Memory B cell (primary cell): ENCODE measurements at regions not wholly inside any gene's neighbourhood (a gene's known extent, or its start where the extent isn't known, plus 50 kb on each side); places are given as distances from the start of the nearest gene placed in this dataset.
"Not testable (repeated sequence)": the region's sequence is repeated elsewhere in the genome, so short reads cannot be mapped to it uniquely, and the experiment has no call there.

Experiments used
- ATAC-seq: fragments of 150-1000 bp; cut with Tn5 transposase; 2 replicates; pipeline ENCODE4 v1.10.0; 2021; ENCODE audit warnings: low read depth, mild to moderate bottlenecking, moderate library complexity
- DNase-seq, 2 donors: peaks; one replicate each; pipeline ENCODE4 v3.0.0; 2022; ENCODE audit warnings: low spot score in 2 of 2
- H3K27ac Mint-ChIP-seq: one replicate; pipeline ENCODE4 v1.8.0; 2022; ENCODE audit warnings: mild to moderate bottlenecking, moderate library complexity, mixed read lengths
- H3K27me3 Mint-ChIP-seq: one replicate; pipeline ENCODE4 v1.8.0; 2022; ENCODE audit warnings: mixed read lengths
- H3K36me3 Mint-ChIP-seq: one replicate; pipeline ENCODE4 v1.8.0; 2022; ENCODE audit warnings: mild to moderate bottlenecking, mixed read lengths
- H3K4me1 Mint-ChIP-seq: one replicate; pipeline ENCODE4 v1.8.0; 2022; ENCODE audit warnings: mixed read lengths
- H3K4me3 Mint-ChIP-seq: one replicate; pipeline ENCODE4 v1.8.0; 2022; ENCODE audit warnings: mild to moderate bottlenecking, moderate library complexity, mixed read lengths
- H3K9me3 Mint-ChIP-seq: one replicate; pipeline ENCODE4 v1.8.0; 2022; ENCODE audit warnings: mixed read lengths

- H3K36me3 Mint-ChIP-seq = no peaks in the 10 kb centered on the region
These were observed 117.6 kb downstream of the SEM1 start for GRCh38 chr7:96591900-96592676.

GRCh38 chr7:96591159-96591899 lies 118.3 kb downstream of the SEM1 start:
- Mint-ChIP-seq H3K27ac (no peak overlapping the region), H3K9me3 (peaks cover 1% of the 10 kb centered on the region), H3K4me3 (no peak overlapping the region), H3K4me1 (no peaks in the 10 kb centered on the region), H3K27me3 (peaks cover 5% of the 10 kb centered on the region), H3K36me3 (no peaks in the 10 kb centered on the region)
- DNase-seq (no peak), ATAC-seq (no peak)

More at GRCh38 chr7:96591900-96592676, 117.6 kb downstream of the SEM1 start:
- Mint-ChIP-seq H3K27me3 (peaks cover 7% of the 10 kb centered on the region), H3K4me1 (no peaks in the 10 kb centered on the region), H3K4me3 (no peak overlapping the region), H3K27ac (no peak overlapping the region), H3K9me3 (no peaks in the 10 kb centered on the region)
- no peak for ATAC-seq
- no peak for DNase-seq

GRCh38 chr7:96589038-96589437 lies 120.6 kb downstream of the SEM1 start:
- no peaks in the 10 kb centered on the region for H3K36me3 Mint-ChIP-seq
- H3K4me1 Mint-ChIP-seq = no peaks in the 10 kb centered on the region
- peaks cover 2% of the 10 kb centered on the region for H3K9me3 Mint-ChIP-seq
- ATAC-seq = no peak
- DNase-seq = no peak
- H3K4me3 Mint-ChIP-seq = no peak overlapping the region
- H3K27me3 Mint-ChIP-seq = peaks cover 5% of the 10 kb centered on the region
- no peak overlapping the region for H3K27ac Mint-ChIP-seq

GRCh38 chr7:96579119-96579518 lies 130.5 kb downstream of the SEM1 start:
- DNase-seq (no peak), ATAC-seq (no peak)
- Mint-ChIP-seq H3K9me3 (peaks cover 2% of the 10 kb centered on the region), H3K4me1 (no peaks in the 10 kb centered on the region), H3K36me3 (no peaks in the 10 kb centered on the region), H3K27ac (no peak overlapping the region), H3K4me3 (no peak overlapping the region), H3K27me3 (peaks cover 2% of the 10 kb centered on the region)

- no peak for DNase-seq
- Mint-ChIP-seq H3K27me3 (peaks cover 2% of the 10 kb centered on the region), H3K4me1 (no peaks in the 10 kb centered on the region), H3K36me3 (no peaks in the 10 kb centered on the region), H3K9me3 (peaks cover 2% of the 10 kb centered on the region), H3K4me3 (no peak overlapping the region), H3K27ac (no peak overlapping the region)
- ATAC-seq = no peak
These were observed 131.0 kb downstream of the SEM1 start for GRCh38 chr7:96578606-96579005.

- H3K36me3 Mint-ChIP-seq = no peaks in the 10 kb centered on the region
- DNase-seq (no peak), ATAC-seq (no peak)
- H3K27ac Mint-ChIP-seq = no peak overlapping the region
- H3K4me3 Mint-ChIP-seq = no peak overlapping the region
- no peaks in the 10 kb centered on the region for H3K4me1 Mint-ChIP-seq
- H3K27me3 Mint-ChIP-seq = peaks cover under 1% of the 10 kb centered on the region
- H3K9me3 Mint-ChIP-seq = peaks cover 3% of the 10 kb centered on the region
These were observed 146.2 kb downstream of the SEM1 start for GRCh38 chr7:96563409-96563808.

GRCh38 chr7:96562966-96563365 lies 146.7 kb downstream of the SEM1 start:
- H3K36me3 Mint-ChIP-seq = no peaks in the 10 kb centered on the region
- ATAC-seq (no peak), DNase-seq (no peak)
- no peak overlapping the region for H3K4me3 Mint-ChIP-seq
- peaks cover 3% of the 10 kb centered on the region for H3K27me3 Mint-ChIP-seq
- H3K9me3 Mint-ChIP-seq = peaks cover 6% of the 10 kb centered on the region
- H3K27ac Mint-ChIP-seq = no peak overlapping the region
- H3K4me1 Mint-ChIP-seq = no peaks in the 10 kb centered on the region

GRCh38 chr7:96562458-96562857 lies 147.2 kb downstream of the SEM1 start:
- no peaks in the 10 kb centered on the region for H3K36me3 Mint-ChIP-seq
- H3K27ac Mint-ChIP-seq = no peak overlapping the region
- H3K4me1 Mint-ChIP-seq = no peaks in the 10 kb centered on the region
- DNase-seq (no peak), ATAC-seq (no peak)
- H3K9me3 Mint-ChIP-seq = peaks cover 6% of the 10 kb centered on the region
- no peak overlapping the region for H3K4me3 Mint-ChIP-seq
- peaks cover 3% of the 10 kb centered on the region for H3K27me3 Mint-ChIP-seq

GRCh38 chr7:96561892-96562291 lies 147.8 kb downstream of the SEM1 start:
- H3K4me3 Mint-ChIP-seq = no peak overlapping the region
- no peak overlapping the region for H3K27ac Mint-ChIP-seq
- no peaks in the 10 kb centered on the region for H3K36me3 Mint-ChIP-seq
- ATAC-seq (no peak), DNase-seq (no peak)
- peaks cover 3% of the 10 kb centered on the region for H3K27me3 Mint-ChIP-seq
- H3K4me1 Mint-ChIP-seq = no peaks in the 10 kb centered on the region
- H3K9me3 Mint-ChIP-seq = peaks cover 6% of the 10 kb centered on the region

GRCh38 chr7:96558530-96558929 lies 151.1 kb downstream of the SEM1 start:
- peaks cover 6% of the 10 kb centered on the region for H3K9me3 Mint-ChIP-seq
- no peak for ATAC-seq

GRCh38 chr7:96558093-96558492 lies 151.6 kb downstream of the SEM1 start:
- no peak for ATAC-seq
- no peaks in the 10 kb centered on the region for H3K36me3 Mint-ChIP-seq
- H3K9me3 Mint-ChIP-seq = peaks cover 6% of the 10 kb centered on the region
- no peaks in the 10 kb centered on the region for H3K4me1 Mint-ChIP-seq
- H3K27me3 Mint-ChIP-seq = peaks cover 3% of the 10 kb centered on the region
- no peak for DNase-seq
- H3K27ac Mint-ChIP-seq = no peak overlapping the region
- H3K4me3 Mint-ChIP-seq = no peak overlapping the region

More at GRCh38 chr7:96558530-96558929, 151.1 kb downstream of the SEM1 start:
- Mint-ChIP-seq H3K36me3 (no peaks in the 10 kb centered on the region), H3K27me3 (peaks cover 3% of the 10 kb centered on the region), H3K27ac (no peak overlapping the region), H3K4me1 (no peaks in the 10 kb centered on the region), H3K4me3 (no peak overlapping the region)
- DNase-seq = no peak

- not testable (repeated sequence) for ATAC-seq, H3K9me3 Mint-ChIP-seq, H3K27ac Mint-ChIP-seq, H3K36me3 Mint-ChIP-seq, H3K4me1 Mint-ChIP-seq, DNase-seq, H3K27me3 Mint-ChIP-seq, H3K4me3 Mint-ChIP-seq
These were observed 152.0 kb downstream of the SEM1 start for GRCh38 chr7:96557598-96557997.

- DNase-seq (no peak), ATAC-seq (no peak)
- no peaks in the 10 kb centered on the region for H3K36me3 Mint-ChIP-seq
- no peaks in the 10 kb centered on the region for H3K4me1 Mint-ChIP-seq
- H3K4me3 Mint-ChIP-seq = no peak overlapping the region
- no peak overlapping the region for H3K27ac Mint-ChIP-seq
- peaks cover 3% of the 10 kb centered on the region for H3K9me3 Mint-ChIP-seq
- H3K27me3 Mint-ChIP-seq = no peaks in the 10 kb centered on the region
These were observed 161.0 kb downstream of the SEM1 start for GRCh38 chr7:96548664-96549063.

- Mint-ChIP-seq H3K9me3 (peaks cover 3% of the 10 kb centered on the region), H3K4me1 (no peaks in the 10 kb centered on the region), H3K27ac (no peak overlapping the region), H3K27me3 (no peaks in the 10 kb centered on the region), H3K4me3 (no peak overlapping the region), H3K36me3 (no peaks in the 10 kb centered on the region)
- DNase-seq = no peak
- ATAC-seq = no peak
These were observed 162.3 kb downstream of the SEM1 start for GRCh38 chr7:96547371-96547811.
